ENCODE measurements at regions not wholly inside any gene's neighbourhood (a gene's known extent, or its start where the extent isn't known, plus 50 kb on each side); places are given as distances from the start of the nearest gene placed in this dataset.

GRCh38 chr2:128644156-128644555, 325.5 kb upstream of the HS6ST1 start:
- Histone ChIP-seq H3K9me3 (no peaks in the 10 kb centered on the region), H3K27me3 (no peaks in the 10 kb centered on the region), H3K27ac (no peak overlapping the region), H3K36me3 (no peaks in the 10 kb centered on the region), H3K4me3 (no peak overlapping the region), H3K4me1 (no peaks in the 10 kb centered on the region)
- TF ChIP-seq CTCF (IDR thresholded peaks at IDR 0.05 in 4 of 5, conservative IDR thresholded peaks at IDR 0.05 in 1 of 5) (no peak), POLR2A (IDR thresholded peaks at IDR 0.05) (no peak)
- DNase-seq (no peak), ATAC-seq (no peak)
- intact Hi-C loops (cut with DNase I; ENCODE audit: low total_unique reads) = no loop called here
- in situ Hi-C loops (cut with MboI; ENCODE audit: low sequenced_read_pairs in 4 of 4) = no loop called here

DNA sequence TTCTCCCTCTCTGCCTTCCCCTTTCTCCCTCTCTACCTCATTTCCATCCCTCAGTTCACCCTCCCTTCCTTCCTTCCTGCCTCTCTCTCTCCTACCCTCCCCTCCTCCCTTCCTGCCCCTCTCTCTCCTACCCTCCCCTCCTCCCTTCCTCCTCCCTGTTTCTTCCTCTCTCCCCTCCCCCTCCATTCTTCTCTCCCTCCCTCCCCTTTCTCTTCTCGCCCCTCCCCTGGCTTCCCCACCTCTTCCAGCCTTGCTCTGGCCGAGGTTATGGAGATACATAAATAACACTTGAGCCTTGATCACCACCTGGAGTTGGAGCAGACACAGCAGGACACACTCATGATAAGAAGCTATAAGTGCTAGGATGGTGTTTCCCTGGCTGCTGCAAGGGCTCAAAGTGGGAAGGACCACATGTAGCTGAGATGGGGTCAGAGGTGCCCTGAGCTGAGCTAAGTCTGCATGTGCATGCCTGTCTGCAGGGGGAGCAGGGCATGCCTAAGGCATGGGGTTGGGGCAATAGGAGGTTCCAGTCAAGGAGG, 326.1 kb upstream of the HS6ST1 start:
- Histone ChIP-seq H3K36me3 (no peaks in the 10 kb centered on the region), H3K4me3 (no peak overlapping the region), H3K4me1 (no peaks in the 10 kb centered on the region), H3K27me3 (no peaks in the 10 kb centered on the region), H3K9me3 (no peaks in the 10 kb centered on the region), H3K27ac (no peak overlapping the region)
- ATAC-seq = no peak
- in situ Hi-C loops (cut with MboI; ENCODE audit: low sequenced_read_pairs in 4 of 4) (no loop called here), intact Hi-C loops (cut with DNase I; ENCODE audit: low total_unique reads) (no loop called here)
- DNase-seq = no peak
- TF ChIP-seq CTCF (IDR thresholded peaks at IDR 0.05 in 4 of 5, conservative IDR thresholded peaks at IDR 0.05 in 1 of 5) (no peak), POLR2A (IDR thresholded peaks at IDR 0.05) (no peak)

- TF ChIP-seq POLR2A (IDR thresholded peaks at IDR 0.05) (no peak), CTCF (IDR thresholded peaks at IDR 0.05 in 4 of 5, conservative IDR thresholded peaks at IDR 0.05 in 1 of 5) (no peak)
- in situ Hi-C loops (cut with MboI; ENCODE audit: low sequenced_read_pairs in 4 of 4) = no loop called here
- ATAC-seq = no peak
Measured at GRCh38 chr2:128645631-128646030, 327.0 kb upstream of the HS6ST1 start.

GRCh38 chr2:128646091-128646490, 327.4 kb upstream of the HS6ST1 start:
- in situ Hi-C loops (cut with MboI; ENCODE audit: low sequenced_read_pairs in 4 of 4) = no loop called here
- H3K27ac ChIP-seq = no peak overlapping the region
- ATAC-seq = no peak

More at GRCh38 chr2:128645631-128646030, 327.0 kb upstream of the HS6ST1 start:
- H3K4me3 ChIP-seq = no peak overlapping the region
- no peaks in the 10 kb centered on the region for H3K36me3 ChIP-seq
- H3K27me3 ChIP-seq = no peaks in the 10 kb centered on the region
- H3K9me3 ChIP-seq = no peaks in the 10 kb centered on the region
- intact Hi-C loops (cut with DNase I; ENCODE audit: low total_unique reads) = no loop called here
- no peak overlapping the region for H3K27ac ChIP-seq
- no peak for DNase-seq
- H3K4me1 ChIP-seq = no peaks in the 10 kb centered on the region

More at GRCh38 chr2:128646091-128646490, 327.4 kb upstream of the HS6ST1 start:
- no peaks in the 10 kb centered on the region for H3K9me3 ChIP-seq
- no peak for DNase-seq
- H3K36me3 ChIP-seq = no peaks in the 10 kb centered on the region
- H3K4me3 ChIP-seq = no peak overlapping the region
- intact Hi-C loops (cut with DNase I; ENCODE audit: low total_unique reads) = no loop called here
- H3K27me3 ChIP-seq = no peaks in the 10 kb centered on the region
- H3K4me1 ChIP-seq = no peaks in the 10 kb centered on the region
- no peak for TF ChIP-seq POLR2A (IDR thresholded peaks at IDR 0.05)
- no peak for TF ChIP-seq CTCF (IDR thresholded peaks at IDR 0.05 in 4 of 5, conservative IDR thresholded peaks at IDR 0.05 in 1 of 5)
